Activated naive CD4-positive, alpha-beta T cell treated with anti-CD3 and anti-CD28 coated beads, Interleukin-2, amount 10 ng/mL, durations not matched to agents 7 days and 5 days (primary cell): ENCODE measurements at regions not wholly inside any gene's neighbourhood (a gene's known extent, or its start where the extent isn't known, plus 50 kb on each side); places are given as distances from the start of the nearest gene placed in this dataset.

Experiments used
- CTCF ChIA-PET: fragments of 350-600 bp; sonication (Branson Sonifier 250); formaldehyde crosslinking; loops from one replicate; lab custom pipeline; 2021; ENCODE audit warnings: antibody characterized with exemption; lab: Charles Lee
- DNase-seq: peaks from one replicate; pipeline ENCODE4 v3.0.0-alpha.2; 2020
- H3K27ac Mint-ChIP-seq: one replicate; pipeline ENCODE4 v1.8.0; 2021; ENCODE audit warnings: mild to moderate bottlenecking, moderate library complexity, mixed read lengths
- H3K27me3 Mint-ChIP-seq: one replicate; pipeline ENCODE4 v1.8.0; 2021; ENCODE audit warnings: mild to moderate bottlenecking, mixed read lengths
- H3K36me3 Mint-ChIP-seq: one replicate; pipeline ENCODE4 v1.8.0; 2021; ENCODE audit warnings: mixed read lengths
- H3K4me1 Mint-ChIP-seq: one replicate; pipeline ENCODE4 v1.8.0; 2021; ENCODE audit warnings: mixed read lengths
- H3K4me3 Mint-ChIP-seq: one replicate; pipeline ENCODE4 v1.8.0; 2021; ENCODE audit warnings: mild to moderate bottlenecking, moderate library complexity, mixed read lengths
- H3K9me3 Mint-ChIP-seq: one replicate; pipeline ENCODE4 v1.8.0; 2021; ENCODE audit warnings: mixed read lengths

DNA sequence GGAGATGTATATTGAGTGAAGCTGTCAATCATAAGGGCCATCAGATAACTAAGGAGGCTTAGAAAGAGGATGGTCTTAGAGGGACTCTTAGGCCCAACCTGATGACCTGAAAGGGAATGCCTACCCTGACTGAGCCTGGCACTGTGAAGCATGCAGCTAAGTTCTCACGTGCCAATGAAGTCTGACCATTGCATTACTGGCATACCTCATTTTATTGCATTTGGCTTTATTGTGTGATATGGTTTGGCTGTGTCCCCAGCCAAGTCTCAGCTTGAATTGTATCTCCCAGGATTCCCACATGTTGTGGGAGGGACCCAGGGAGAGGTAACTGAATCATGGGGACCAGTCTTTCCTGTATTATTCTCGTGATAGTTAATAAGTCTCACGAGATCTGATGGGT lies 421.6 kb upstream of the SGCD start:
- CTCF ChIA-PET: no interaction called here

GRCh38 chr5:155906046-155906445 lies 420.9 kb upstream of the SGCD start:
- H3K27ac Mint-ChIP-seq: no peak overlapping the region
- H3K36me3 Mint-ChIP-seq: no peaks in the 10 kb centered on the region
- H3K4me1 Mint-ChIP-seq: no peaks in the 10 kb centered on the region
- H3K27me3 Mint-ChIP-seq: no peaks in the 10 kb centered on the region
- H3K9me3 Mint-ChIP-seq: no peaks in the 10 kb centered on the region
- CTCF ChIA-PET: no interaction called here
- no peak overlapping the region for H3K4me3 Mint-ChIP-seq
- no peak for DNase-seq

More for the DNA sequence above, 421.6 kb upstream of the SGCD start:
- no peaks in the 10 kb centered on the region for H3K27me3 Mint-ChIP-seq
- no peak overlapping the region for H3K4me3 Mint-ChIP-seq
- H3K27ac Mint-ChIP-seq: no peak overlapping the region
- no peaks in the 10 kb centered on the region for H3K9me3 Mint-ChIP-seq
- DNase-seq: no peak
- H3K36me3 Mint-ChIP-seq: no peaks in the 10 kb centered on the region
- H3K4me1 Mint-ChIP-seq: no peaks in the 10 kb centered on the region

DNA sequence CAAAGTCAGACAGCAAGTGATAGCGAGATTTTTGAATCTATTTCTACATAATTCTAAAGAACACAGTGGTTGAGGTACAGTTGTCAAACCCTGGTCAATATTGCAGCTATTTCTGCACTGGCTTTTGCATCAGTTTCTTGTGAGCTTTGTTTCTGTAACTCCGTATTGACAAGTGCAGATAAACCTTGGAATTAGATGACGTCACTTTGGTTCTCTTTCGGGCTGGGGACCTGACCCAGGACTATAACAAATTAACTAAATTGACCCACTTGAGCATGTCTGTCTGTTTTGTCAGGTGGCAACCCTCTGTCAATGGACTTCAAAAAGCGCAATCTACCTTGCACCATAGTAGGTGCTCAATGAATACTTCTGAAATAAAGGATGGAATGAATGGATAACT lies 418.4 kb upstream of the SGCD start:
- Mint-ChIP-seq H3K27me3 (no peaks in the 10 kb centered on the region), H3K4me3 (no peak overlapping the region), H3K27ac (no peak overlapping the region), H3K36me3 (no peaks in the 10 kb centered on the region), H3K9me3 (no peaks in the 10 kb centered on the region), H3K4me1 (no peaks in the 10 kb centered on the region)
- CTCF ChIA-PET: no interaction called here
- no peak for DNase-seq

DNA sequence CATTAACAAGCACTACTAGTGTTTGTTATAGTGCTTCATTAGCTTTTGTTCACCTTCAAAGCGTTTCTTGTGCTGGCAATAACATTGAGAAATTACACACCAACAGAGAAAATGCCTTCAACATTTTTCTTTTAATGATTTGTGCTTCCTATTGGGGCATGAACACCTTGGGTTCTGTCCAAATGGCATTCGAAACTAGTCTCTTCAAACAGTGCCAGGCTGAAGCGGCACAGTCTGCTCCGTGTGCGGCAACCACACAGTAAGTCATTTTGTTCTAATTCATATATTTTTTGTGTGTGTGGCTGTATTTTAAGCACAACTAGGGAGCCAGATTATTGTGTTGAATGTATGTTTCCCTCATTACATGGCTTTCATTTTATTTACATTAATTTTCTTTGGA lies 414.7 kb upstream of the SGCD start:
- H3K36me3 Mint-ChIP-seq: no peaks in the 10 kb centered on the region
- no peaks in the 10 kb centered on the region for H3K27me3 Mint-ChIP-seq
- CTCF ChIA-PET: no interaction called here
- no peak for DNase-seq
- H3K4me1 Mint-ChIP-seq: no peaks in the 10 kb centered on the region
- no peak overlapping the region for H3K4me3 Mint-ChIP-seq
- no peaks in the 10 kb centered on the region for H3K9me3 Mint-ChIP-seq
- no peak overlapping the region for H3K27ac Mint-ChIP-seq

- Mint-ChIP-seq H3K27ac (no peak overlapping the region), H3K4me1 (no peaks in the 10 kb centered on the region), H3K9me3 (no peaks in the 10 kb centered on the region), H3K4me3 (no peak overlapping the region), H3K27me3 (no peaks in the 10 kb centered on the region), H3K36me3 (no peaks in the 10 kb centered on the region)
- CTCF ChIA-PET: no interaction called here
- DNase-seq: no peak
Measured at GRCh38 chr5:155914766-155915165, 412.2 kb upstream of the SGCD start.

DNA sequence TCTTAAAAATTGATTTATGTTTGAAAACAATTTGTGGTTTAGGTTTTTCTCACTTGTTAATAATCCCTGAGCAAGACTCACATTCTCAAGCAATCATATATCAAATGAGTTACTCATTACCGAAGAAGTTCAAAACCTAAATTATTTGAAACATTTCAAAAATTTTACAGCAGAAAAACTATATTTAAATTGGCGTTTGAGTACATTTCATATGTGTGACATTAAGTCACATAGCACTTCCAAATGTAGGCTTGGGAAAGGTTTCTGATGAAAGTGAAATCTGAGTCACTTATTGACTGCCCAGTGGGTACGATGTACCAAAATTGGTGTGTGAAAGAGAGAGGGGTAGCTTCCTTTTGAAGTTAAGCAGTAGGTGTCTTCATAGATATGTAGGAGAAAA lies 411.4 kb upstream of the SGCD start:
- H3K27me3 Mint-ChIP-seq: no peaks in the 10 kb centered on the region
- H3K36me3 Mint-ChIP-seq: no peaks in the 10 kb centered on the region
- H3K9me3 Mint-ChIP-seq: no peaks in the 10 kb centered on the region
- no peak for DNase-seq
- H3K27ac Mint-ChIP-seq: no peak overlapping the region
- CTCF ChIA-PET: no interaction called here
- H3K4me3 Mint-ChIP-seq: no peak overlapping the region
- no peaks in the 10 kb centered on the region for H3K4me1 Mint-ChIP-seq

- no peak for DNase-seq
- H3K36me3 Mint-ChIP-seq: no peaks in the 10 kb centered on the region
- no peaks in the 10 kb centered on the region for H3K9me3 Mint-ChIP-seq
Measured at GRCh38 chr5:155919126-155919525, 407.8 kb upstream of the SGCD start.

DNA sequence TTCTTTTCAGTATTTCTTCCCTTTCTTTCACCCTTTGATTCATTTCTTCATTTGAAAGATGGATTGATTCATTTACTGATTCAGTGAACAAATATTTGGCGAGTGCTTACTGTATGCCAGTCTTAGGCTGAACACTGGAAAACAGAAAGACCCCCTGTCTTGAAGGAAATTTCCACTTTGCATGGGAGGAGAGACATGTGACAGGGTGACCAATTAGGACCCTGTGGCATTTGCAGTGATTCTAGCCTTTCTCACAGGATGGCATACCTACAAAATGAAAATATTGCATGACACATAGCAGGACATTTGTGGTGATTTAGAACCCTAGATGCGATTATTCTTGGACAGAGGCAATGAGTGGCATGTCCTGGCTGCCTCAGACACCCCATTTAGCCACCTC lies 407.2 kb upstream of the SGCD start:
- no peak for DNase-seq
- Mint-ChIP-seq H3K36me3 (no peaks in the 10 kb centered on the region), H3K27me3 (no peaks in the 10 kb centered on the region), H3K27ac (no peak overlapping the region), H3K4me1 (no peaks in the 10 kb centered on the region), H3K4me3 (no peak overlapping the region), H3K9me3 (no peaks in the 10 kb centered on the region)
- CTCF ChIA-PET: no interaction called here

More at GRCh38 chr5:155919126-155919525, 407.8 kb upstream of the SGCD start:
- Mint-ChIP-seq H3K27ac (no peak overlapping the region), H3K27me3 (no peaks in the 10 kb centered on the region), H3K4me3 (no peak overlapping the region), H3K4me1 (no peaks in the 10 kb centered on the region)
- CTCF ChIA-PET: no interaction called here

DNA sequence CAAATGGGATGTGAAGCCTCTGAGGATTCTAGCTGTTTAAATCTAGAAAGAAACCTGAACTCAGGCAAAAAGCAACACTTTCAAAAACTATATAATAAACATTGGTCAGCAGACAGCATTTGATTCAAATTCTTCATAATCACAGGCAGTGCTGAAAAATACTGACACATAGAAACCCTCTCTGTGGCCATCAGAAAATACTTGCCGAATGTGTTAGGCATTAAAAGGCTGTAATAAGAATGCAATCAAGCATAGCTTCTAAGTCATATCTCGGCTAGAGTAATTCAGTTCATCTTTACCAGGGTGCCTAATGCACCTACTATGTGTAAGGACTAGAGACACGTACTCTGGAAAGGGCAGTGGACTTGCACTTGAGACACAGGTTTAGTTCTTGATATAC lies 405.3 kb upstream of the SGCD start:
- H3K4me3 Mint-ChIP-seq: no peak overlapping the region
- H3K36me3 Mint-ChIP-seq: no peaks in the 10 kb centered on the region

GRCh38 chr5:155923784-155924183 lies 403.2 kb upstream of the SGCD start:
- Mint-ChIP-seq H3K27me3 (no peaks in the 10 kb centered on the region), H3K4me1 (no peaks in the 10 kb centered on the region), H3K27ac (no peak overlapping the region), H3K4me3 (no peak overlapping the region), H3K36me3 (no peaks in the 10 kb centered on the region), H3K9me3 (no peaks in the 10 kb centered on the region)
- CTCF ChIA-PET: no interaction called here
- DNase-seq: no peak

More for the DNA sequence above, 405.3 kb upstream of the SGCD start:
- Mint-ChIP-seq H3K4me1 (no peaks in the 10 kb centered on the region), H3K27me3 (no peaks in the 10 kb centered on the region), H3K27ac (no peak overlapping the region), H3K9me3 (no peaks in the 10 kb centered on the region)
- no peak for DNase-seq
- CTCF ChIA-PET: no interaction called here

- Mint-ChIP-seq H3K27me3 (no peaks in the 10 kb centered on the region), H3K4me3 (no peak overlapping the region), H3K36me3 (no peaks in the 10 kb centered on the region), H3K27ac (no peak overlapping the region), H3K9me3 (no peaks in the 10 kb centered on the region), H3K4me1 (no peaks in the 10 kb centered on the region)
- no peak for DNase-seq
- CTCF ChIA-PET: no interaction called here
Measured at GRCh38 chr5:155926031-155926430, 400.9 kb upstream of the SGCD start.

GRCh38 chr5:155926766-155927165 lies 400.2 kb upstream of the SGCD start:
- DNase-seq: no peak
- Mint-ChIP-seq H3K36me3 (no peaks in the 10 kb centered on the region), H3K27me3 (no peaks in the 10 kb centered on the region), H3K9me3 (no peaks in the 10 kb centered on the region), H3K4me3 (no peak overlapping the region), H3K4me1 (no peaks in the 10 kb centered on the region), H3K27ac (no peak overlapping the region)
- CTCF ChIA-PET: no interaction called here

GRCh38 chr5:155929112-155929511 lies 397.9 kb upstream of the SGCD start:
- CTCF ChIA-PET: no interaction called here
- no peaks in the 10 kb centered on the region for H3K36me3 Mint-ChIP-seq
- no peaks in the 10 kb centered on the region for H3K27me3 Mint-ChIP-seq
- no peaks in the 10 kb centered on the region for H3K4me1 Mint-ChIP-seq
- H3K9me3 Mint-ChIP-seq: no peaks in the 10 kb centered on the region
- no peak overlapping the region for H3K27ac Mint-ChIP-seq
- H3K4me3 Mint-ChIP-seq: no peak overlapping the region
- no peak for DNase-seq

- H3K9me3 Mint-ChIP-seq: no peaks in the 10 kb centered on the region
- CTCF ChIA-PET: interaction anchor here (1.6 kb wide), 1 partner anchor 9 kb away, joined by 4 read pairs; no protein-coding TSS in a partner anchor
- no peaks in the 10 kb centered on the region for H3K36me3 Mint-ChIP-seq
- no peaks in the 10 kb centered on the region for H3K27me3 Mint-ChIP-seq
- H3K27ac Mint-ChIP-seq: no peak overlapping the region
- H3K4me3 Mint-ChIP-seq: no peak overlapping the region
- DNase-seq: no peak
- H3K4me1 Mint-ChIP-seq: no peaks in the 10 kb centered on the region
Measured at GRCh38 chr5:155934964-155935363, 392.0 kb upstream of the SGCD start.

DNA sequence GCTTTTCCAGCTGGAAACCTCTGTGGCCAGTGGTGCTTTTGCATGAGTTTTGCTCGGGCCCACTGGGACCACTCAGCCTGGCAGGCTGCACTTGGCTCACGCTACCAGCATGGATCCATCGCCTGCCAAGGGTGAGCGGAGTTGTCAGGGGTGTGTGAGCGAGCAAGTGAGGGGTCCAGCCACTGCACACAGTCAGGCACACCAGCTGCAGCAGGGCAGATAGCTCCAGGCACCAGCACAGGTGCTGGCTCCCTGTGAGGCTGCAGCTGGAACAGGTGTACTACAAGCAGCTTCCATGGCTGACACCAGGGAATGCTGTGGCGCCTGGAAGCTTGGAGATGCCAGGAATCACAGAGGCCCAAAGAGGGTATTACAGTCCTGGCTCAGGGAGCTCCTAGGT lies 391.2 kb upstream of the SGCD start:
- H3K9me3 Mint-ChIP-seq: no peaks in the 10 kb centered on the region
- H3K27me3 Mint-ChIP-seq: no peaks in the 10 kb centered on the region
- no peak for DNase-seq
- CTCF ChIA-PET: no interaction called here
- H3K4me3 Mint-ChIP-seq: no peak overlapping the region
- H3K4me1 Mint-ChIP-seq: no peaks in the 10 kb centered on the region
- H3K36me3 Mint-ChIP-seq: no peaks in the 10 kb centered on the region
- no peak overlapping the region for H3K27ac Mint-ChIP-seq
